Endothelial cell of umbilical vein (primary cell): ENCODE measurements at regions not wholly inside any gene's neighbourhood (a gene's known extent, or its start where the extent isn't known, plus 50 kb on each side); places are given as distances from the start of the nearest gene placed in this dataset.

ENCODE experiments used
- BruUV-seq: library from RNA; stranded (reverse); fragments of 400-500 nt; replicated peaks from 2 replicates; lab custom pipeline; 2021; lab: Mats Ljungman, UMichigan
- CTCF ChIA-PET: fragments of 300-600, 350-600 bp; sonication (Branson Sonifier 250); formaldehyde crosslinking; loops from one replicate; lab custom pipeline; 2021; ENCODE audit warnings: antibody characterized with exemption, inconsistent platforms; lab: Charles Lee
- POLR2A ChIA-PET: fragments of 300-600, 350-600 bp; sonication (Branson Sonifier 250); formaldehyde crosslinking; loops from one replicate; lab custom pipeline; 2021; ENCODE audit warnings: antibody characterized with exemption, inconsistent platforms; lab: Charles Lee
- DNase-seq: peaks from one replicate; pipeline ENCODE4 v3.0.0-alpha.2; 2011; ENCODE audit warnings: low read depth, low spot score
- FAIRE-seq: peaks from 2 replicates; lab custom pipeline; 2011; peaks lifted over from hg19 to GRCh38; lab: Jason Lieb, UNC
- H2AFZ ChIP-seq: 2 replicates; pipeline ENCODE4 v1.6.0; 2012; ENCODE audit warnings: low read depth, low read length, control low read depth, inconsistent platforms
- H3K27ac ChIP-seq: 2 replicates; pipeline ENCODE4 v1.5.1; 2011; ENCODE audit warnings: low read depth, mild to moderate bottlenecking, control low read depth, low read length, moderate library complexity; ENCODE audit not compliant: insufficient read depth
- H3K27me3 ChIP-seq, 2 experiments: 2 replicates each; pipeline versions ENCODE4 v1.6.0 to v1.6.1; 2011; ENCODE audit warnings: low read length in 2 of 2, mixed read lengths in 1 of 2; ENCODE audit not compliant: control insufficient read depth in 2 of 2, insufficient read depth in 2 of 2
- H3K36me3 ChIP-seq, 2 experiments: 2 replicates in 1 of 2; 3 replicates in 1 of 2; pipeline ENCODE4 v1.5.1; 2011; ENCODE audit warnings: low read length in 2 of 2, mild to moderate bottlenecking in 1 of 2, moderate library complexity in 1 of 2; ENCODE audit not compliant: control insufficient read depth in 2 of 2, insufficient read depth in 2 of 2; ENCODE audit errors: extremely low read depth in 1 of 2
- H3K4me1 ChIP-seq: 3 replicates; pipeline ENCODE4 v1.5.1; 2011; ENCODE audit warnings: mild to moderate bottlenecking, low read length; ENCODE audit not compliant: control insufficient read depth, insufficient read depth; ENCODE audit errors: extremely low read depth
- H3K4me2 ChIP-seq: 2 replicates; pipeline ENCODE4 v1.6.1; 2011; ENCODE audit warnings: low read length, control low read depth, mixed read lengths; ENCODE audit not compliant: insufficient read depth
- H3K4me3 ChIP-seq, 3 experiments: fragments of 200-600 bp in 1 of 3; sonication (generic), shearing (Covaris generic) in 1 of 3; replicated peaks in 1 of 3; 2 replicates each; pipeline ENCODE4 v1.5.1; 2011 to 2016; ENCODE audit warnings: control low read depth in 3 of 3, low read length in 3 of 3, mild to moderate bottlenecking in 2 of 3, inconsistent platforms in 1 of 3, low read depth in 1 of 3, moderate library complexity in 1 of 3; ENCODE audit not compliant: insufficient read depth in 1 of 3
- H3K79me2 ChIP-seq: 2 replicates; pipeline ENCODE4 v1.6.0; 2012; ENCODE audit warnings: low read length, inconsistent platforms; ENCODE audit not compliant: control insufficient read depth, insufficient read depth
- H3K9ac ChIP-seq: replicated peaks from 2 replicates; pipeline ENCODE3; 2011; ENCODE audit warnings: low read length, control low read depth; ENCODE audit not compliant: insufficient read depth; ENCODE audit errors: extremely low read depth
- H3K9me1 ChIP-seq: replicated peaks from 3 replicates; pipeline ENCODE4 v1.6.0; 2011; ENCODE audit warnings: mild to moderate bottlenecking, low read length; ENCODE audit not compliant: control insufficient read depth, insufficient read depth; ENCODE audit errors: extremely low read depth
- H3K9me3 ChIP-seq: replicated peaks from 2 replicates; pipeline ENCODE4 v1.5.1; 2012; ENCODE audit warnings: low read length, inconsistent platforms; ENCODE audit not compliant: control insufficient read depth, insufficient read depth
- H4K20me1 ChIP-seq: replicated peaks from 2 replicates; pipeline ENCODE3; 2011; ENCODE audit warnings: mild to moderate bottlenecking, low read length; ENCODE audit not compliant: control insufficient read depth, insufficient read depth; ENCODE audit errors: extremely low read depth
- CTCF ChIP-seq, 2 donors: IDR thresholded peaks; 1 replicate in 1 of 2; 2 replicates in 1 of 2; pipeline ENCODE4 v1.5.1; 2011; ENCODE audit warnings: low read length in 2 of 2, mild to moderate bottlenecking in 2 of 2, moderate library complexity in 2 of 2, control low read depth in 1 of 2, inconsistent platforms in 1 of 2, low read depth in 1 of 2; ENCODE audit not compliant: insufficient read depth in 1 of 2; ENCODE audit errors: extremely low read depth in 1 of 2
- EZH2 ChIP-seq: IDR thresholded peaks from 2 replicates; pipeline ENCODE4 v1.6.1; 2012; ENCODE audit warnings: borderline replicate concordance, low read depth, mild to moderate bottlenecking, moderate library complexity, low read length, inconsistent platforms; ENCODE audit not compliant: severe bottlenecking
- FOS ChIP-seq: IDR thresholded peaks from 2 replicates; pipeline ENCODE4 v1.6.1; 2011; ENCODE audit warnings: mild to moderate bottlenecking, low read length, moderate library complexity, borderline replicate concordance; ENCODE audit not compliant: insufficient read depth
- GATA2 ChIP-seq: IDR thresholded peaks from 2 replicates; pipeline ENCODE4 v1.7.0; 2011; ENCODE audit warnings: low read depth, mild to moderate bottlenecking, moderate library complexity, mixed read lengths, low read length; ENCODE audit not compliant: insufficient read length, insufficient read depth
- JUN ChIP-seq: IDR thresholded peaks from 2 replicates; pipeline ENCODE4 v1.6.1; 2011; ENCODE audit warnings: borderline replicate concordance, low read depth; ENCODE audit not compliant: insufficient read length, insufficient read depth
- MAX ChIP-seq: IDR thresholded peaks from 2 replicates; pipeline ENCODE4 v1.6.1; 2011; ENCODE audit not compliant: insufficient read depth, insufficient read length
- MYC ChIP-seq: IDR thresholded peaks from one replicate; pipeline ENCODE4 v1.6.1; 2011; ENCODE audit warnings: mild to moderate bottlenecking, low read depth, low read length
- POLR2A ChIP-seq: IDR thresholded peaks from 2 replicates; pipeline ENCODE4 v1.6.1; 2012; ENCODE audit warnings: low read depth, mild to moderate bottlenecking, control low read depth, low read length
- POLR2AphosphoS5 ChIP-seq: IDR thresholded peaks from 2 replicates; pipeline ENCODE4 v1.6.1; 2012; ENCODE audit warnings: low read depth, mild to moderate bottlenecking, control low read depth, low read length, moderate library complexity; ENCODE audit not compliant: insufficient read depth
- dilution Hi-C: fragments of 300-500 bp; cut with MboI; formaldehyde crosslinking; loops from one replicate; pipeline ENCODE4 v1.15.0; 2019; ENCODE audit warnings: low sequenced_read_pairs; ENCODE audit not compliant: extremely low pct_ligation_motif_present
- intact Hi-C: fragments of 100-400 bp; cut with micrococcal nuclease; formaldehyde crosslinking; loops from one replicate; pipeline ENCODE4 v1.10.0; 2022

- H4K20me1 ChIP-seq: no peaks in the 10 kb centered on the region
- BruUV-seq: no TSS peak
- POLR2A ChIA-PET: no interaction called here
- H3K27me3 ChIP-seq: no peaks in the 10 kb centered on the region
- no peaks in the 10 kb centered on the region for H3K36me3 ChIP-seq
- H3K9me1 ChIP-seq: no peaks in the 10 kb centered on the region
- H3K9ac ChIP-seq: no peak overlapping the region
- no peaks in the 10 kb centered on the region for H3K4me1 ChIP-seq
- FAIRE-seq (no peak), DNase-seq (peak; percentile 16)
- H2AFZ ChIP-seq: peak overlapping the region; percentile 44
- H3K9me3 ChIP-seq: no peaks in the 10 kb centered on the region
- TF ChIP-seq GATA2: no peak
- no peak for TF ChIP-seq POLR2A
- no peak for TF ChIP-seq EZH2
- TF ChIP-seq JUN: no peak
- TF ChIP-seq POLR2AphosphoS5: no peak
- no peak for TF ChIP-seq CTCF (IDR thresholded peaks at IDR 0.05; ENCODE audit: extremely low read depth in 1 of 2, insufficient read depth in 1 of 2, low read depth in 1 of 2, low read length in 2 of 2)
- TF ChIP-seq FOS: no peak
- TF ChIP-seq MYC: no peak
- TF ChIP-seq MAX: no peak
- H3K4me2 ChIP-seq: no peak overlapping the region
- H3K79me2 ChIP-seq: no peaks in the 10 kb centered on the region
- intact Hi-C loops (no loop called here), dilution Hi-C loops (no loop called here)
- H3K27ac ChIP-seq: no peak overlapping the region
- CTCF ChIA-PET: interaction anchor here (1.0 kb wide), 1 partner anchor 10 kb away, joined by 5 read pairs; no protein-coding TSS in a partner anchor
- H3K4me3 ChIP-seq: no peak overlapping the region
Measured at GRCh38 chr11:23455321-23455891, 595.1 kb upstream of the CCDC179 start.
